HG03575 (cell line): ENCODE measurements at regions not wholly inside any gene's neighbourhood (a gene's known extent, or its start where the extent isn't known, plus 50 kb on each side); places are given as distances from the start of the nearest gene placed in this dataset.

Experiments
- ATAC-seq: cut with Tn5 transposase; IDR thresholded peaks from one replicate; pipeline ENCODE4 v1.9.1; 2021; ENCODE audit not compliant: unreplicated experiment, insufficient number of reproducible peaks, low FRiP score; ENCODE audit errors: extremely low read depth

- ATAC-seq: no peak
Observed at GRCh38 chr18:60649842-60650536, 277.4 kb upstream of the MC4R start.

DNA sequence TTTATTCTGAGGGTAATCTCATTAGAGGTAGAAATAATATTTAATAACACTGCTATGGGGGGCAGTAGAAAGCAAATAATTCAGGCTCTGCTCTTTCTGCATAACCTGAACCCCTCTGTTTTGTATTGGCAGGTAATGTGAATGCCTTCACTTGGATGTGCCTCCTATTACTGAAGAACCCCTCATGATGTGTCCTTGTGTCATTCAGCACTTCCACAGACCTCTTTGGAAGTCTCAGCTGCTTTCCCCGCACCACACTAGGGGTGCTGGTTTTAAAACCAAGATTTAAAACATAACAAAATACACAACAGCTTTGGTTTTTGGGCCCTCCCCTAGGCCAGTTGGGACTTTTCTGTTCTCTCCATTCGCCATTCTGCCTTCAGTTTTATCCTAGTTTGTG lies 281.7 kb upstream of the MC4R start:
- no peak for ATAC-seq

- no peak for ATAC-seq
Observed at GRCh38 chr18:60656553-60656952, 284.0 kb upstream of the MC4R start.

GRCh38 chr18:60662491-60662890 lies 289.9 kb upstream of the MC4R start:
- ATAC-seq: no peak

DNA sequence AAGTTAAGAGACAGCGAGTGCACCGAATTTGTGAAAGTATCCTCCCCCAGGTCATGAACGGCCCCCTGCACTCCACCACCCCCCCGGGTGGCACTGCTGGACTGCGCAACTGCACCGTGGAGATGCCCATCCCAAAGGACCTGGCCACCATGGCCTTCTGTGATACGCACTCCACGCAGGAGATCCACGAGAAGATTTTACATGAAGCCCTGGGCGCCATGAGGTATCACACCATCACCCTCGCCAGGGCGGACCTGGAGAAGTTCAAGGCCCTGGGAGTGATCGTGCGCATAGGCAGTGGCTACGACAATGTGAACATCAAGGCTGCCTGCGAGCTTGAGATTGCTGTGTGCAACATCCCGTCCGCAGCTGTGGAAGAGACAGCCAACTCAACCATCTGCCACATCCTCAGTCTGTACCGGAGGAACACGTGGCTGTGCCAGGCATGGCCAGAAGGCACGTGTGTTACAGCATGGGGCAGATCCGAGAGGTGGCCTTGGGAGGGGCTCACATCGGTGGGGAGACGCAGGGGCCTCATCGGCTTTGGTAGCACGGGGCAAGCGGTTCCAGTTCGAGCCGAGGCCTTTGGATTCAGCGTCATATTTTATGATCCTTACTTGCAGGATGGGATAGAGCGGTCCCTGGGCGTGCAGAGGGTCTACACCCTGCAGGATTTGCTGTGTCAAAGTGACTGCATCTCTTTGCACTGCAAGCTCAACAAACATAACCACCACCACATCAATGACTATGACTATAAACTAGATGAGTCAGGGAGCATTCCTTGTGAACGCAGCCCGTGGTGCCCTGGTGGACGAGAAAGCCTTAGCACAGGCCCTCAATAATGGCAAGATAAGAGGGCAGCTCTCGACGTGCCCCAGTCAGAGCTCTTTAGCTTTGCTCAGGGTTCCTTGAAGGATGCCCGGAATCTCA lies 290.8 kb upstream of the MC4R start:
- no peak for ATAC-seq

GRCh38 chr18:60664736-60665135 lies 292.2 kb upstream of the MC4R start:
- ATAC-seq: no peak

GRCh38 chr18:60667016-60667415 lies 294.4 kb upstream of the MC4R start:
- ATAC-seq: no peak

DNA sequence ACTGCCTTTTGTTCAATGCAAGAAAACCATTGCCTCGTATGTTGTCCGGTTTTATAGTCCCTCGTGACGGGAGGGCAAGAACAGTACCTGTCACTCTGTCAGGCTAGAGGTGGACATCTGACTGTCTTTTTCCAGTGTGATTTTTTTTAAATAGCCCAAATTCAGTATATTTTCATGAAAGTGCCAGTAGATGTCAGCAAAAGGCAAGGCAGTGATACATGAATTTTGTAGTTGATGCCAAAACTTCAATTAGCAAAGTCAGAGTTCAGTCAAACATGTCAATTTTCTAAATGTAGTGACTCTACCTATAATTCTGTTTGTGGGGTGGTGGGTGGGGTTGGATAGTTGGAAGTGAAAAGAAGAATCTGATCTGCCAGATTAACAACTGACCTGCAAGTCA lies 296.0 kb upstream of the MC4R start:
- no peak for ATAC-seq

GRCh38 chr18:60669938-60670337 lies 297.4 kb upstream of the MC4R start:
- no peak for ATAC-seq

DNA sequence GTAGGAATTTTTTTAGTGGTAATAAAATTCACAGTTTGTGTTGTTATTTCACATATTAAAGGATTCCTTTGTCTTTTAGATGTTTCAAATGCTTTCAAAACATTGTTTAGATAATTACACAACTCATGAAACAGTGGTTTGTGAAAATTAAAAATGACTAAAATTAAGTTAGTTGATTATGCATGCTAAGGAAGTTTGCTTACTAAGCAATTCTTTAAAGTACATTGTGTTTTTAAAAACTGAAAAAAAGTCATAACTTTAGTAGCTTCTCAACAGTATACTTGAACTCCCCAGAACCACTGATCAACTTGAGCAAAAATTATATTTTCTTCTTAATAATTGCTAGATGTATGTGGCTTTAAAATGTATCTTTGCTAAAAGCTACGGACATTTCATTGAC lies 298.4 kb upstream of the MC4R start:
- no peak for ATAC-seq

GRCh38 chr18:60675126-60675525 lies 302.6 kb upstream of the MC4R start:
- ATAC-seq: no peak

DNA sequence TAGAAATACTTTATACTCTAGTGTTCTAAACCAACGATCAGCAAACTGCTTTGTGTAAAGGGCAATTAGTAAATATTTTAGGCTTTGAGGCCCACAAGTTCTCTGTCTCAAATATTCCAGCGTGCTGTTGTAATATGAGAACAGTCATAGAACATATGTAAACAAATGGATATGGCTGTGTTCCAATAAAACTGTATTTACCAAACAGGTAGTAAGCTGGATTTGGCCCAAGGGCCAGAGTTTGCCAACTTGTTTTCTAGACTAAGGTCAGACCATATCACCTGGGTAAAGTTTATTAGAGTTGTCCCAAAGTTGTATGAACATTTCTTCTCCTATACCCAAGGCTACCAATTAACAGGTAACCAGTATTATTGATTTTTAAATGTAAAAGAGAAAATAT lies 303.2 kb upstream of the MC4R start:
- ATAC-seq: no peak

- no peak for ATAC-seq
Observed at GRCh38 chr18:60676815-60677214, 304.2 kb upstream of the MC4R start.

DNA sequence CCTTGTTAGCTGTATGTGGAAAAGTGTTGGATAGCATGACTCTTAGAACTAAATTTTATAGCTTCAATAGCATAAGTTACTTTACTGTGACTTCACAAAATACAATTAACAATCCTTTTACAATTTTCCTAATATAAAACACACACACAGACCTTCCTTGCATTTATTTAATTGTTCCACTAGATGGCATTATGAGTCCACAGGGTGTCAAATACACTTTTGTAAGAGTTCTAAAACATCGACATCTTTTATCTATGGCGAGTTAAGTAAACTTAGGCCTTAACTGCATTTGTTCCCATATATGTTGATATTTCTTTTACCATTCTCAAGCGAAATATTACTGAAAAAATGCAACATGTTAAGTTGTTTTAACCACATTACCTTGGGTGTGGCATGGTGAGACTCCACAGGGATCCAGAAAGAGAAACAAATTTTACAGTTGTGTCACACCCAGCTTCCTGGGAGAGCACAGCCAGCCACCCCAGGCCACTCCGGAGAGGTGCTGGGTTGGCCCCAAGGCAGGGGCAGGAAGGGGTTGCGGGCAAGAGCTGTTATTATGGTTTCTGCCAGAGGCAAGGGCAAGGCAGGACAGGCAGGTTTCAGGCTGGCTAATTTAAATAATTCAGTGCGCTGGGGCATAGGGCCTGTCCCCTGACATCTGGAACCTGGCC lies 312.4 kb upstream of the MC4R start:
- ATAC-seq: no peak

GRCh38 chr18:60686142-60686541 lies 313.6 kb upstream of the MC4R start:
- no peak for ATAC-seq

DNA sequence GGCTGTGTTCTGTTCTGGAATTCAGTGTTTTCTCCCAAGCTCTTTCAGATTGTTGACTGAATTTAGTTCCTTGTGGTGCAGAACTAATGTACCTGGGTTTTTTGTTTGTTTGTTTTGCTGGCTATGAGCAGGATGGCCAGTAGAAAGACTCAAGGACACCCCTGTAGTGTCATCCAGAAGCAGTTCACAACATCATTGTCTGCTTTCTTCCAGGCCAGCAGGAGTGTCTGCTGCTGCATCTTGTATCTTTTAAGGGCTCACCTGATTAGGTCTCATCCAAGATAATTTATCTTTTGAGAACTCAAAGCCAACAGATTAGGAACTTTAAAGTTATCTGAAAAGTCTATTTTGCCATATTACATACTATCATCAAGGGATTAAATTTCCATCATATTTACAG lies 318.5 kb upstream of the MC4R start:
- no peak for ATAC-seq

- ATAC-seq: no peak
Observed at GRCh38 chr18:60693426-60693825, 320.9 kb upstream of the MC4R start.

- no peak for ATAC-seq
Observed at GRCh38 chr18:60698901-60699300, 326.3 kb upstream of the MC4R start.

DNA sequence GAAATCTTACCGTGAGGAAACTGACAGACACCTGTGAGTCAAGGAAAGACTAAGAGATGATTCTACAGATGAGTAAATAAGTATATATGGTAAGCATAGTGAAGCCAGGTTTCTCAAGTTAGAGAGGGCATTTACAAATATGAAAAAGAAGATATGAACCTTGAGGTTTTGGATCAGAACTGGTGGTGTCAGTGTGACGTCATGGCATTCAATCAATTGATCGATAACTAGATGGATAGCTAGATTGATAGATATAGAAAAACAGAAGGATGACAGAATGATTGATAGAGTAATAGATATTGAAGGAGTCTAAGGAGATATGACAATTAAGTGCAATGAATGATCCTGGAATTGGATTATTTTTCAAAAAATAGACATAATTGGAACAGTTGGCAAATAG lies 350.2 kb upstream of the MC4R start:
- ATAC-seq: no peak

DNA sequence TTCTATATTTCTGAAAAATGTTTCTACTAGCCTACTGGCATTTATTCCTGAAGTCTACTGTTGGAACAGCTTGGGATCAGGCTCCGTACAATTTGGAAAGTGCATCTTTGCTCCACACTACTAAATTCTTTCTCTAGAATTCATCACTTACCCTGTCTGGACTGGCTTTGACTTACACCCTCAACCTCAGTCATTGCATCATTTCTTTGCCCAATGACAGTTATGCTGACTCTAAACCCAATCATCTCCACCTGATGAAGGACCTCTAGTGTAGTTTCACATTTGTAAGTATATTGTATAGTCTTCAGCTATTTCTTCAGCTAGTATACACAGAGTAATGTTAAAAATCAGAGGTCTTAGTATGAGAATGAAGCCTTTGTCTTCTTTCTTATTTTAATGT lies 359.6 kb upstream of the MC4R start:
- no peak for ATAC-seq
